Activated T-cell treated with anti-CD3 and anti-CD28 coated beads for 48 hours (primary cell): ENCODE measurements at regions not wholly inside any gene's neighbourhood (a gene's known extent, or its start where the extent isn't known, plus 50 kb on each side); places are given as distances from the start of the nearest gene placed in this dataset.

Experiments
- DNase-seq: peaks from one replicate; pipeline ENCODE4 v3.0.0-alpha.2; 2020; ENCODE audit warnings: low read depth

DNA sequence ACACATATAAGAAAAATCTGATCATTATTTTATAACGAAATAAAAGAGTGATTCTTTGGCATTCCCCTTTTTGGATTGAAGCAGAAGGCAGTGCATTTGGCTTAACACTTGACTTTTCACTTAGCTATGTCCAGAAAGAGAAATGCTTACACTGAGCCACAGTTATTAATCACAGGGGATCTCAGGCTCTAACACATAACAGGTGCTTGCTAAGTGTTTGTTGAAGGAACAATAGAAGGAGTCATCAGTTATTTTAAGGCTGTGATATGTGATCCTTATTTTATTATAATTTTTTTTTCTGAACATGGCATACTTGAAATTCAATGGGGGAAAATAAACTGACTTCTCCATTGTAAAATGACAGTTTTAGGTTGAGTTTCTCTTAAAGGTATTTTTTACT is 209.5 kb downstream of the UBE2E3 start:
- no peak for DNase-seq

DNA sequence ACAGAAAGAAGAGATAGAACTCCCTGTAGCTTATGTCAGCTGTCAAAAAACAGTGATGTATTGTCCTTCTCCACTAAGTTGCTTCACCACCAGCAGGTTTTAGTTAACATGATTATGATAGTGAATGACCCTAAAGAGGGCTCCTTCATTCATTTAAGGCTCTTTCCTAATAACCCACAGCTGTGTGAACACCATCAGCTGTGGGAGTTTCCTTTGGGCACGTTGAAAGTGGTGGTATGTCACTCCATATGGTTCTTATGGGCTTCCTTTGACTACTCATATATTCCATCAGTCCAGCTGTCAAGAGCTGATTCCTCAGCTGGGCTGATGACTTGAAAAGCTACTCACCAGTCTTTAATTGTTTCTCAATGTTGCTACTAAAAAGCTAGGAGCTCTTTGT is 210.3 kb downstream of the UBE2E3 start:
- no peak for DNase-seq

DNA sequence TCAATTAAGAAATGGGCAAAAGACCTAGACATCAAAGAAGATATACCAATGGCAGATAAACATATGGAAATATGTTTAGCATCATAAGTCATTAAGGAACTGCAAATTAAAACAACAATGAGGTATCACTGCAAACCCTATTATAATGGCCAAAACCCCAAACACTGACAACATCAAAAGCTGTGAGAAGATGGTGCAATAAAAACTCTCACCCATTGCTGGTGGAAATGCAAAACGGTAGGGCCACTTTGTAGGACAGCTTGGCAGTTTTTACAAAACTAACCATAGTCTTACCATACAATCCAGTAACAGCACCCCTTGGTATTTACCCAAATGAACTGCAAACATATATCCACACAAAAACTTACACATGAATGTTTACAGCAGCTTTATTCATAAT is 213.1 kb downstream of the UBE2E3 start:
- DNase-seq, result no peak

DNA sequence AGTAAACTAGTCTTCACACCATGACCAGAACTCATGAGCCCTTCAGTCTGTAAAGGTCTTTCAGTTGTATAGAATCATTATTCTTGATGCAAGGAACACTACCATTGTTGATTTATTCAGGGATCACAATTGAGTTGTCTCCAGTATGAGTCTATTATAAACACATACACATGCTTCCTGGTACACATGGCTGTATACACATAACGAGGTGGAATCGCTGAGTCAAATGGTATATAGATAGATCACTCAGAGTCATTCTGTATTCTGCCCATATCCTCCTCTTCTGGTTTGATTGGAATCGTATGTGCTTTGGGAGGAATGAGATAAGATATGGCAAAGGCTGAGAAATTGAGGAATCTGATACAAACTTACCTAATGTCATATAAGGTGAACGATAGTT is 216.0 kb downstream of the UBE2E3 start:
- DNase-seq, result no peak

GRCh38 chr2:181197140-181197760 is 216.8 kb downstream of the UBE2E3 start:
- no peak for DNase-seq

DNA sequence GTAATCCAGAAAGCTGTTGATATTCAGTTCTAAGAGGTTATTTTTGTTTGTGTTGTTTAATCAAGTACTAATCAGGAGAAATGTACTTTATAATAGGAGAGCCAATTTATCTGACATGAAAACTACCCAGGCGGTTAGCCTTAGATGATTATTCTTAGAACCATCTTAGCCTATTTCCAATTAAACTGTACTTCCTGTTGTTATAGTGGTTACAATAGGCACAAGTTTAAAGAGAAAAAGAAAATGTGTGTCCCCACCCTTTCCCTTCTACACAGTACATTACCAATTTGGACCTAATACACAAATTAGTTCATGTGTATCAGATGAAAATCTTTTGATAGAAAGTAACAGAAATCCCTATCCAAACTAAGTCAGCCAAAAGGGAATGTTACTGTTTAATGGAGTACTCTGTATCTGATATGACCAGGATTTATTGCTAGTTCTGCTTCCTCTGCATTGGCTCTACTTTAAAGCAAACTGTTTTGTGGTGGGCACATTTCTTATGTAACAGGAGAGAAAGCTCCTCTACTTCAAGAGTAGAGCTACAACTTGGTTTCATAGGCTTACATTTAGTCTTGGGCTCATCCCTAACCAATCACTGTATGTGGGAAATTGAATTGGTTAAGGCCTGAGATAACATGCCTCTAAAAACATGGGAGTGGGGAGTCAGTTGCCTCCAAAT is 217.9 kb downstream of the UBE2E3 start:
- no peak for DNase-seq

DNA sequence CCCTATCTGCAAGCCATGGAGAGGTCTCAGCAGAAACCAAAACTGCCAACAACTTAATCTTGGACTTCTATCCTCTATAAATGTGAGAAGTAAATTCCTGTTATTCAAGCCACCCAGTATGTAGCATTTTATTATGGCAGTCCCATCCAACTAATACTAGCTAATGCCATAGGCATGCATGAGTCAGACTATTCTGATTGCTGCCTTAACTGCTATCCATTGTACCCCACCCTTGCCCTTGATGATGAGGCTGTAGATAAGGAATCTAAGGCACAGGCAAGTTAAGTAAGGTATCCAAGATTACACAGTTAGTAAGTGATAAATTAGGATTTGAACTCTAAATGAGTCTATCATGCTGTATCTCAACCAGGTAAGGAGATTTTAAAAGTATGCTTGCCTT is 223.0 kb downstream of the UBE2E3 start:
- DNase-seq, result no peak

- DNase-seq, result no peak
Observed at GRCh38 chr2:181203916-181204315, 223.5 kb downstream of the UBE2E3 start.

GRCh38 chr2:181218401-181218821 is 238.0 kb downstream of the UBE2E3 start:
- DNase-seq, result no peak

DNA sequence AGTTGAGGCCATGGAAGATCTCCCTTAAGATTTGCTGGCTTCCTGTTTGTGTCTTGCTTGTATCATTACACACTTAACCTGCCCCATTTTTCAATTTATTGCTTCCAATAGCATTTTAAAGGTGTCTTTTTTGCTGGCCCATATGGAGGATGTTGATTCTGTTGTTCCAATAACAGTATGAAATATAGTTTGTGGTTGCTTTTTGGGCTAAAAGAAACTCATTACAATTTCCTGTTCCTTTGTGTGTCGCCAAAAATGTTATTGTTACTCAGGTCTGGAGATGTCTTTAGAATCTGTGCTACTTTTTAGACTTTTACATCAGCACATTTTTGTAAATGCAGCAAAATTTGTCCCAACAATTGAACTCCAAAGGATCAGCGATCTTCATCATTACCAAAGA is 234.0 kb upstream of the ITGA4 start:
- no peak for DNase-seq

DNA sequence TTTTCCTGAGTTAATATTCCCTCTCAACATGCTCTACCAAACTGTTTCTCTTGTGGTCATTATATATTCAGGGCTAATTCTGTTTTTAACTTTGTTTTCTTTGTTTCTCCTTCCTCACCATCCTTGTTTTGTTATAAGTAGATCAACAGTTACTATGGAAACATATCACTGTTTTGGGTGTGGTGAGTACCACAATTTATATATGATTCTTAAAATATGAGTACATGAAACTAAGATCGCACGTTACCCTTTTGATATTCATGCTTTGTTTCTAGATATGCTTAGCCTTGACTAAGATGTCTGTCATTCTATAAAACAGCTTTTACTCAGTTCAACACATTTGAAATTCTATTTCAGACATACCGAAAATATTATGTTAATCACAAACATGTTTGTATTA is 232.3 kb upstream of the ITGA4 start:
- DNase-seq, result no peak

DNA sequence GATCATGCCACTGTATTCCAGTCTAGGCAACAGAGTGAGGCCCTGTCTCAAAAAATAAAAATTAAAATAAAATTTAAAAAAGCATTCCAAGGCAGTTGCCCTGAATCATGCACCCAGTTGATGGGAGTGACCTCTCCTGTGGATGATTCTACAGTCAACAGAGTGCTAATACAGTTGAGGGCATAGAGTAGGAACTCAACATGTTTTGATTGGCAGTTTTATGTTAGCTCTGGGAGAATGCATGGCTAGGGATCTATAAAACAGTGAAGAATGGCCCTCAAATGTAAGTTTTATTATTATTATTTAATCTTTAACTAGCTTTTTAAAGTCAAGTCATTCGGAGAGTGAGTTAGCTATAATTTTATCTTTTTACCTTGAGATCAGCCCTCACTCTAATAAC is 228.5 kb upstream of the ITGA4 start:
- DNase-seq, result no peak

DNA sequence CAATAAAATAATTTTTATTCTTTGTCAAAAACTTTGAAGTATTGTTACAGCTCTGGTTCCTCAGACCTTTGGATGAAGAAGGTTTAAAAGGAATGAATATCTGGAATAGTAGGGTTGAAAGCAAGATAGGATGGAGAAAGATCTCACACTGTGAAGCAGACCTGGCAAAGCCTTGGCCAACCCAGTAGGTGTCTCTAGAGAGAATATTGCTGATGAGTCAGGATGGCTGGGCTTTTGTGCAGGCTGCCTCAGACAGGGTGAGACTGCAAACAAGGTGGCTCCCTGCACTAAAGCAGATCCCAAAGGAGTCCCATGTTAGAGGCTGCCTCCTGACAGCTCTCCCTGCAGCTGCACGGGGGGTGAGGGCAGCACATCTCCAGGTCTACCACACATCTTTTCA is 226.0 kb upstream of the ITGA4 start:
- no peak for DNase-seq

DNA sequence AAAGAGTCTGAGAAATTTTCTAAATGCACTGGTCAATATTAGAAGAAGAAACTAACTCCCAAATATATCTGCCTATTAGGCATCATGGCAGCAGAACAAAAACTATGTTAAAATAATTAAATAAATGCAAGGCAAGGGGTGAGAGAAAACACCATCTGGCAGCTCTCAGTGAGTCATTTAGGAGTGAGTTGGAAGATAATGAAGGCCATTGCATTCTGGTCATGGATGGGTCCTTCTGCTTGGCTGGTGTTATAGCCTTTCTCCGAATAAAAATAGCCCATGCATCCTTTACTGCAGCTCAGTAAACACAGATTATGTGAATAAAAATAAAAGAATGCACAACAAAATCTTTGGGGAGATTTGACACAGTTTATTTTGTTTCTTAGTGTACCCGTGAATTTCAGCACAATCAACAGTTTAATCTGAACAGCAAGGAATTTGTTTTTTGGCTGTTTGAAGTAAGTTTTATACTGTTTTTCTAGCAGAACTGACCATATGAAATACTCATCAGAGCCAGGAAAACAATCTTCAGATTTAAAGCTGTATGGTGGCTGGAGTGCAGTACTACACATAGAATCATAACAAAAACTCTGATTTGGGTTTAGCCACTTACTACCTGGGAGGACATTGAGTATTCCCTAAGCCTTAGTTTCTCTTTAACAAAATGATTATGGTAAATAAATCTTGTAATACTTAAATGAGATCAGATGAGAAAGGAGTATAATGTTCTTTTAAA is 225.1 kb upstream of the ITGA4 start:
- DNase-seq, result no peak

GRCh38 chr2:181234487-181234891 is 222.7 kb upstream of the ITGA4 start:
- no peak for DNase-seq

DNA sequence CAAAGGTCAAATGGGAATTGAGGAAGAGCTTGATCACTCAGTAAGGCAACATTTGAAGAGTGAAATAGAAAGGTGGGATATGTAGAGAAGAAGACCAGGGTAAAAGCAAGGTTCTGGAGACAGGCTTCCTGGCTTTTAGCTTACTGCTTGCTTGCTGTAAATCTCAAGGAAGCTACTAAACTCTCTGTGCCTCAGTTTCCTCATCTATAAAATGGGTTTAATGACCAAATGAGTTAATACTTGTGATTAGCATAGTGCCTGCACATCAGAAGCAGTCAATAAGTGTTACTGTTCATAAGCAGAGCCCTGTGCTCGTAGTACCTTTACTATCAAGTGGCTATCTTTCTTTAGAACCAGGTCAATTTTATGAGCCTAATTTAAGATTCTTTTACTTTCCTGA is 222.2 kb upstream of the ITGA4 start:
- no peak for DNase-seq

GRCh38 chr2:181235683-181236459 is 221.3 kb upstream of the ITGA4 start:
- no peak for DNase-seq

GRCh38 chr2:181239201-181239799 is 217.9 kb upstream of the ITGA4 start:
- no peak for DNase-seq

- DNase-seq, result no peak
Observed at GRCh38 chr2:181240844-181241243, 216.3 kb upstream of the ITGA4 start.

DNA sequence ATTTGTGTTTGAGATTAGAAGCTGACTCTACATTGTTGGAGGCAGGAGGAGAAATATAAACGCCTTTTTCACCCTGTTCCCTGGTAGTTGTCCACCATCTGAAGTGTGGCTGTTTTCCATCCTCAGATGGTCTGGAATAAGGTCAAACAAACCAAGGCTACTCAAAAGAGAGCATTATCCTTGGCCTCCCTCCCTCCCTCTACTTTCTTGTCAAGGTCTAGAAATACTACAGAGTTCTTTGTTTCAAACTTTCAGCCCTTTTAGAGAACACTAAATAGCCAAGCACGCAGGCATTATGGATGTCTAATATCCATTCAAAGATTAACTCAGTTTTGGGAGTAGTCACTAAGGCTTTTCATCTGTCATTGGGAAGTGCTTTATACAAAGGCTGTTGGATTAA is 215.8 kb upstream of the ITGA4 start:
- no peak for DNase-seq

DNA sequence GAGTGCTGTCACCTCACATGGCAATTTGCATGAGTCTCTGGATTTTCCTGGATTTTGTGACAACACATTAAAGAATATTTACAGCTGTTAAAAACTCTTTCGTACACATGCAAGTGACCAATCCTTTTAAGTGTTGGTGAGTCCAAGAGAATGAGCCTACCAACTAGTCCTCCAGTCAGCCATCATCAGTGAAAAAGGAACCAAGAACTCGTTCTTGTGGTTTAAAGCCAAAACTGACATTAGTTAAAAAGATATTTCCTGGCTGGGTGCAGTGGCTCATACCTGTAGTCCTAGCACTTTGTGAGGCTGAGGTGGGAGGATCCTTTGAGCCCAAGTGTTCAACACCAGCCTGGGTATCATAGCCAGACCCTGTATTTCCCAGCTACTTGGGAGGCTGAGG is 215.4 kb upstream of the ITGA4 start:
- no peak for DNase-seq

DNA sequence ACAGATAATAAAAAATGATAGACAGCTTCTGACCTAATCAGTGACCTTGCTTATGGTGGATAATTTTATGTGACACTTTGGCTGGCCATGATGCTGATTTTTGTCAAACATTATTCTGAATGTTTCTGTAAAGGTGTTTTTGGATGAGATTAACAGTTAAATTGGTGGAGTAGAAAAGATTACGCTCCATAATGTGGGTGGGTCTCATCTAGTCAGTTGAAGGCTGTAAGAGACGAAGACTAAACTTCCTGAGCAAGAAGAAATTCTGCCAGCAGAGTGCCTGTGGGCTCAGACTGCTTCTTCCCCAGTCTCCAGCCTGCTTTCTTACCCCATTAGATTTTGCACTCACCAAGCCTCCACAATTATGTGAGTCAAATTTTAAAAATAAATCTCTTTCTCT is 214.9 kb upstream of the ITGA4 start:
- DNase-seq, result no peak
